GM19324 (cell line): ENCODE measurements at regions not wholly inside any gene's neighbourhood (a gene's known extent, or its start where the extent isn't known, plus 50 kb on each side); places are given as distances from the start of the nearest gene placed in this dataset.

Source experiments
- ATAC-seq: cut with Tn5 transposase; IDR thresholded peaks from one replicate; pipeline ENCODE4 v1.9.1; 2021; ENCODE audit warnings: mild to moderate bottlenecking, moderate library complexity; ENCODE audit not compliant: unreplicated experiment, low FRiP score

GRCh38 chr10:4120096-4120853 lies 335.3 kb upstream of the KLF6 start:
- ATAC-seq: no peak

- ATAC-seq: no peak
Observed at GRCh38 chr10:4119107-4119506, 334.1 kb upstream of the KLF6 start.

- ATAC-seq: no peak
Observed at GRCh38 chr10:4117604-4118003, 332.6 kb upstream of the KLF6 start.

GRCh38 chr10:4111643-4112042 lies 326.6 kb upstream of the KLF6 start:
- no peak for ATAC-seq

- no peak for ATAC-seq
Observed at GRCh38 chr10:4109469-4109868, 324.5 kb upstream of the KLF6 start.

GRCh38 chr10:4108693-4109092 lies 323.7 kb upstream of the KLF6 start:
- ATAC-seq: no peak

- no peak for ATAC-seq
Observed at GRCh38 chr10:4107285-4107851, 322.4 kb upstream of the KLF6 start.

- ATAC-seq: no peak
Observed at GRCh38 chr10:4103603-4104002, 318.6 kb upstream of the KLF6 start.

GRCh38 chr10:4102802-4103344 lies 317.9 kb upstream of the KLF6 start:
- no peak for ATAC-seq

GRCh38 chr10:4101918-4102654 lies 317.1 kb upstream of the KLF6 start:
- ATAC-seq: peak; percentile 66

GRCh38 chr10:4100380-4100779 lies 315.4 kb upstream of the KLF6 start:
- no peak for ATAC-seq

- ATAC-seq: no peak
Observed at GRCh38 chr10:4099202-4099601, 314.2 kb upstream of the KLF6 start.

GRCh38 chr10:4095166-4095917 lies 310.3 kb upstream of the KLF6 start:
- no peak for ATAC-seq

GRCh38 chr10:4094751-4095150 lies 309.7 kb upstream of the KLF6 start:
- no peak for ATAC-seq

- ATAC-seq: no peak
Observed at GRCh38 chr10:4093438-4093837, 308.4 kb upstream of the KLF6 start.

- ATAC-seq: no peak
Observed at GRCh38 chr10:4088354-4089066, 303.5 kb upstream of the KLF6 start.

- ATAC-seq: no peak
Observed at GRCh38 chr10:4086131-4086898, 301.3 kb upstream of the KLF6 start.

- ATAC-seq: no peak
Observed at GRCh38 chr10:4083509-4084003, 298.5 kb upstream of the KLF6 start.

GRCh38 chr10:4082861-4083260 lies 297.9 kb upstream of the KLF6 start:
- no peak for ATAC-seq
